ENCODE measurements at regions not wholly inside any gene's neighbourhood (a gene's known extent, or its start where the extent isn't known, plus 50 kb on each side); places are given as distances from the start of the nearest gene placed in this dataset.

DNA sequence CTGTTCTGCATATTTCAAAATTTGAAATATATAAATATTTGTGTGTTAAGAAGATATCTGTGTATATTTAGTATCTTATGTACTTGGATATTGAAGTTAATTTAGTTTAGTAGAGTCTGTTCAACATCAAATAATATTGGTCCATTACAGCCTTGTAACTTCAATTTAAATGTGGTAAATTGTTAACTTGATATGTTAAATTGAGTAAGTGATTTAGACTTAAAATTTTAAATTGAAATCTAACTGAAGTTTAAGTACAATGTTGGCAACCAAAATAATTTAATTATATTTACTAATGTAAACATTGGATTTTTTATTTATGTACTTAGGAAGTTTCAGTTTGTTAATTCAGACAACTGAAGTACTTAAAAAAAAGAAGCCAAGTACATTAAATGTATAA lies 343.9 kb upstream of the DNAJC19 start:
- H3K4me3 ChIP-seq (ENCODE audit: low read depth, low read length) = no peak overlapping the region
- no peak for DNase-seq (ENCODE audit: low read depth)
- TF ChIP-seq, protein P1, sequence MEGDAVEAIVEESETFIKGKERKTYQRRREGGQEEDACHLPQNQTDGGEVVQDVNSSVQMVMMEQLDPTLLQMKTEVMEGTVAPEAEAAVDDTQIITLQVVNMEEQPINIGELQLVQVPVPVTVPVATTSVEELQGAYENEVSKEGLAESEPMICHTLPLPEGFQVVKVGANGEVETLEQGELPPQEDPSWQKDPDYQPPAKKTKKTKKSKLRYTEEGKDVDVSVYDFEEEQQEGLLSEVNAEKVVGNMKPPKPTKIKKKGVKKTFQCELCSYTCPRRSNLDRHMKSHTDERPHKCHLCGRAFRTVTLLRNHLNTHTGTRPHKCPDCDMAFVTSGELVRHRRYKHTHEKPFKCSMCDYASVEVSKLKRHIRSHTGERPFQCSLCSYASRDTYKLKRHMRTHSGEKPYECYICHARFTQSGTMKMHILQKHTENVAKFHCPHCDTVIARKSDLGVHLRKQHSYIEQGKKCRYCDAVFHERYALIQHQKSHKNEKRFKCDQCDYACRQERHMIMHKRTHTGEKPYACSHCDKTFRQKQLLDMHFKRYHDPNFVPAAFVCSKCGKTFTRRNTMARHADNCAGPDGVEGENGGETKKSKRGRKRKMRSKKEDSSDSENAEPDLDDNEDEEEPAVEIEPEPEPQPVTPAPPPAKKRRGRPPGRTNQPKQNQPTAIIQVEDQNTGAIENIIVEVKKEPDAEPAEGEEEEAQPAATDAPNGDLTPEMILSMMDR (IDR thresholded peaks at IDR 0.05; ENCODE audit: insufficient read depth, low read depth, low read length) = no peak

DNA sequence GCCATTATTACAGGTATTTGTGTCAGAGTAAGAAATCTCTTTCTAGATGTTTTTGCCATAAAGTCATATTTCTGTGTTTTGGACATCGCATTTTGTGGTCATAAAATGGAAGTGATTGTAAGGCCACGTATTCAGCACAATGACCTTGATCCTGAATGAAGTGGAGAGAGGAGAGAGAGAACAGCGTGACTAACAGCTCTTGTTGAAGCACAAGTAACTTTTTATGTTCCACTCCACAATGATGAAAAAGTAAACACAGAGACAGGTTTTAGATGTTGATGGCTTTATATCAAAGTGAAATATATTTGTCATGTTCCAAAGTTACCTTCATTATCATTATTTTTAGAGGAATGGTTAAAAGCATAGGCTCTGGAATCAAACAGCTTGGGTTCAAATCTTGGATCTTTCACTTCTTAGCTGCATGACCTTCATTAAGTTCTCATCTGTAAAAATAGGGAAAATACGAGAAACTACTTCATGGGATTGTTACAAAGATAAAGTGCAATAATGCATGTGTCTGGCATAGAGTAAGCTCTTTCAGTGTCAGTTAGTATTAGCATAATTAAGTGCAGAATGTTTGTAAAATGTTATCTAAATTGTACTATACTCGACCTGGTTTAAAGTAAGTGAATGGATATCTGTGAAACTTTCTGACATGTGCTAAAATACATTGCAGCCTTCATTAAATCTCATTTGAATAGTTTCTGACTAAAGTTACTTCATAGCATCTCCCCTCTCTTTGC lies 341.5 kb upstream of the DNAJC19 start:
- TF ChIP-seq, protein P1 (IDR thresholded peaks at IDR 0.05; ENCODE audit: insufficient read depth, low read depth, low read length) = no peak
- no peak overlapping the region for H3K4me3 ChIP-seq (ENCODE audit: low read depth, low read length)
- no peak for DNase-seq (ENCODE audit: low read depth)

DNA sequence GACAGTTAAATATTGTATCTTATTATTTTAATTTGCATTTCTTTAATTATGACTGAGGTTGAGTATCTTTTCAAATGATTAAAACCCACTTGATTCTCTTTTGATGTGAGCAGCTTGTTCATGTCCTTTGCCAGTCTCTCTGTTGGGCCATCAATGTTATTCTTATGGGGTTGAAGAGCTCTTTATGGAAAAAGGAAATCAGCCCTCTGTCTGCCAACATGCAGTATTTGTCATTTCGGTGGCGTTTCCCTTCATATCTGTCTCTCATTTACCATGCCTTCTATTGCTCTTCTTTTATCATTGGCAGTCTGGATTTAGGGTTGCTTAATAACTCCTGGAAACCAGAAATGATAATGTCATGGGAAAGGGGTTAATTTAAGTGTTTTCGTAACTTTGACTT lies 340.7 kb upstream of the DNAJC19 start:
- no peak for DNase-seq (ENCODE audit: low read depth)
- no peak overlapping the region for H3K4me3 ChIP-seq (ENCODE audit: low read depth, low read length)
- TF ChIP-seq, protein P1 (IDR thresholded peaks at IDR 0.05; ENCODE audit: insufficient read depth, low read depth, low read length) = no peak

GRCh38 chr3:181329024-181329423 lies 339.5 kb upstream of the DNAJC19 start:
- no peak overlapping the region for H3K4me3 ChIP-seq (ENCODE audit: low read depth, low read length)
- TF ChIP-seq, protein P1 (IDR thresholded peaks at IDR 0.05; ENCODE audit: insufficient read depth, low read depth, low read length) = no peak
- no peak for DNase-seq (ENCODE audit: low read depth)

- TF ChIP-seq, protein P1 (IDR thresholded peaks at IDR 0.05; ENCODE audit: insufficient read depth, low read depth, low read length) = no peak
- no peak overlapping the region for H3K4me3 ChIP-seq (ENCODE audit: low read depth, low read length)
- DNase-seq (ENCODE audit: low read depth) = no peak
These were observed 338.8 kb upstream of the DNAJC19 start for GRCh38 chr3:181328346-181328745.

- TF ChIP-seq, protein P1 (IDR thresholded peaks at IDR 0.05; ENCODE audit: insufficient read depth, low read depth, low read length) = no peak
- H3K4me3 ChIP-seq (ENCODE audit: low read depth, low read length) = no peak overlapping the region
These were observed 337.8 kb upstream of the DNAJC19 start for GRCh38 chr3:181327349-181327748.

More at GRCh38 chr3:181327349-181327748, 337.8 kb upstream of the DNAJC19 start:
- DNase-seq (ENCODE audit: low read depth) = no peak
